HG03103 (cell line): ENCODE measurements at regions not wholly inside any gene's neighbourhood (a gene's known extent, or its start where the extent isn't known, plus 50 kb on each side); places are given as distances from the start of the nearest gene placed in this dataset.

Experiments
- ATAC-seq: cut with Tn5 transposase; IDR thresholded peaks from one replicate; pipeline ENCODE4 v1.9.1; 2021; ENCODE audit warnings: low read depth; ENCODE audit not compliant: unreplicated experiment

DNA sequence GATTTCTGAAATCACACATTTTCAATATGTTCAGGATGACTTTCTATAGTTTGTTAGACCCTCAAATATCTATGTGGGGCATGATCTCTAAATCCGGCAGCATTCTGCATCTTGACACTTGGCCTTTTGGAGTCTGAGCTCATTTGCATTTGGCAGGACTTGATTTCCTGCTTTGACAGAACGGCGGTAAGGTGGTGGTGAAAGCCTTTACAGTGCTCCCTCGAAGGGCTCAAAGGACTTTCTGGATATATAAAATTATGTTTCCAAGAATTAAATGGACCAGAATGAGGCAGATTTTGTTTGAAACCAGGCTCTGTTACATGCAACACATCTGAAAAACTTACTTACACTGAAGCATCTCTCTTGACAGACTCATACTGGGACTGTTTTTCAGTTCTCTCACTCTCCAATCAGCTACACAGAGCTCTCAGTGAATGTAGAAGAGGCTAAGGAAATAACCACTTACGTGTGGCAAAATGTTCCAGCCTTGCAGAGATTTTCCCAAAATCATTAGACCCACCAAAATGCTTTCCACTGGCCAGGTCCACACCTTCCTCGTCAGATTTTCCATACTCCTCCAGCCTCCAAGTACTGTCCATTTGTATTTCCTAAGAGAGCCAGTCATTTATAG, 207.2 kb downstream of the SPRY2 start:
- no peak for ATAC-seq

DNA sequence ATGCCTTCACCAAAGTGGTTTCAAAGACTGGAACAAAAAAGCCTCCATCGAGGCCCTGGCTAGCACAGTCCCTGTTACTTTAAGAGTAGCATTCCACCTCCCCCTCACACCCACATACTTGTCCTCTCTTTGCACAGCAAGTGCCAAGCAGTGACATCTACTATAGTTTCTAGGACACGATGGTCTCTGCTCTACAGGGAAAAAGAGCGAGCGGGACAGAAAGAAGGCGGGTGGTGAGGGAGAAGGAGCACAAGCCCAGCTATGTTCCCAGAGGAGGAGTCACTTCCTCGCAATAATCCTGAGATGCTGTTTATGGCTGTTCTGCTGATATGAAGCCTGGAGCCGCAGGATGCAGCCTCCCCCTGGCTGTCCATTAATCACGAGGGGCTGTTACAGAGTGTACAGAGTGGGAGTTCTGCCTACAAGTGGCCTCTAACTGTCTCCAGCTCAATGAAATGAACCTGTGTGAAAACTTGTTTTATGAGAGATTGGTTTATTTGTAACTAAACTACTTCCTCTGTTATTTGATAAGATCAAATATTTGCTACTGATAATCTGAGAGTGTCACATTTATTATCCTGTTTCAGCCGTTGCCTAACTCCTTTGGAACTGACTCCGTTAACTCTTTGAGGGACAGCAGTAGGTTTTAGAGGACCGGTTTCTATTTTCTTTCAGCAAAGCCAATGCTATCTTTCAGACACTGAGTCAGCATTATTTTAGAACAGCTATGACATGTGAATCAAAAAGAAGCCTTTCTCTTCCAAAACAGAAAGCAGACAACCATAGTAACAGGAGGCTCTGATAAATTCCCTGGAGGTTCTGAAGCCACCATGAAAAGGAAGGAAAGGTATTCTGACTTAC, 208.0 kb downstream of the SPRY2 start:
- ATAC-seq = no peak

DNA sequence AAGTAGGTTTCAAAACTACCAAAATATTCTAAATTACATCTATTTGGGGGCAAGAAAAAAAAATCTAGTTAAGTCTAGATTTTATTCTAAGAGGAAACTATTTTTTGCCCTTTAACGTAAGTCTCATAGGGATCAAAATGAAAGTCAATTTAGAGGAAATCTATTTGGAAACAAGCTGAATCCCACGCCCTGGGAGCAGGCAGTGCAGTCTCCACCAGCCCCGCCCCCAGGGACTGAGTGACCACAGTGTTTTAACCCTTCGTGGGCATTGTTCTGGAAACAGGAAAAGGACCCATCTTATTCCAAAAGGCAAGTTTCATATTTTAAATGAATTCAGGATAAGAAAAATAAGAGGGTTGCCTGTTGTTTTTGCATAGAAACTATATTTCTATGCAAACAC, 209.7 kb downstream of the SPRY2 start:
- ATAC-seq = no peak

DNA sequence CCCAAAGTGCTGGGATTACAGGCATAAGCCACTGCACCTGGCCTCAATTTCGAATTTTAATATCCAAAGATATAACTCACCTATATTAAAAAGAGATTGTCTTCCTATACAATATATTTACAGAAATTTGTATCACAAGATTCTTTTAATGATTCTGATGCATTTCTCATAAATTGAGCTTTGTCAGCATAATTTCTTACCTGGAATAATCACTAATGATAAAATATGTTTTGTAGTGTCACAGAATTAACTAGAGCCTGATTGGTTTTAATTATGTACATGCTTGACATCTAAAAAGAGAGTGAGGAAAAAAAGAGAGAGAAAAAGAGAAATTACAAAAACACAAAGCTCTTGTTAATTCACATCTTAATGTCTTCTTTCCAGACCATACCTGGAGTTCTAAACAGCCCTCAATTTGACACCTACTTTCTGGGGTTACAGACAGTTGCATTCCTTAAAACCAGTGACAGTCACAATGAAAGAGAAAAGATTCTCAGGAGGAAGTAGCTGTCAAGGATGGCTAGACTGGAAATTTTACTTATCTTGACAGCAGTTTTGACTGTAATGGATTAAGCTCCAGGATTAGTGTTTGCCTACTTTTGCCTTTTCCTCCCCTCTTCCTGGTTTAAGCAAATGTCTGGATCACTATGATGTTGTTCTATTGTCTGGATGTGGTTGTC, 214.4 kb downstream of the SPRY2 start:
- ATAC-seq = no peak

DNA sequence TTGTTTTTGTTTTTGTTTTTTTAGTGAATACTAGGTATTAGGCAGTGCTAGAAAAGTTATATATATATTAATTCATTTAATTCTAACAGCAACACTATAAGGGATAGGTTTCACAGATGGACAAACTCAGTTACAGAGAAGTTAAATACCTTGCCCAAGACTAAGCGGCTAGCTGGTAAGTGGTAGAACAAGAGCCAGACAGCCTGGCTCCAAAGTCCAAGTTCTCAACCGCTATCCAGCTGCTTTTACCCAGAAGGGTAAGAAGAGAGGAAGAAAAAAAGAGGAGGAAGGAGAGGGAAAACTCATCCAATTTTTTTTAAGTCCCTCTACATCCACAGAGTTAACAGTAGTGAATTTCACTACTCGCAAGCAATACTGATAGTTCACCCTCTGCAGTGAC, 217.0 kb downstream of the SPRY2 start:
- ATAC-seq = no peak

DNA sequence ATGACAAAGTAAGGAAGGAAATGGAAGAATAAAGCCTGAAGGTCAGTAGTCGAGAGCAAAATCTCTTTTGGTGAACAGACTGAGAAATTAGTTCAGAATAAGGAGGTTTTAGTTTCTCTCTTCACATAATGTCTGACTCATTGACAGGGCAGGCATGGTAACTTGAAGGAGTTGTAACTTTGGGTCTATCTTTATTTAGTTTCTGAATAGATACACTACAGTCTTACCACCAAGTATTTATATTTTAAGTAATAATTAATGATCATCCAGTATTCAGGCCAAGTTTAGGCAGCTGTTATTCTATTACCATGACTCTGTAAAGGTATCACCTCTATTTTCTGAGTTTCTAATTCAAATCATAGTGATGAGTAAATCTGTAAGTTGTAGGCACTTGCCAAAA, 219.9 kb downstream of the SPRY2 start:
- ATAC-seq = no peak

DNA sequence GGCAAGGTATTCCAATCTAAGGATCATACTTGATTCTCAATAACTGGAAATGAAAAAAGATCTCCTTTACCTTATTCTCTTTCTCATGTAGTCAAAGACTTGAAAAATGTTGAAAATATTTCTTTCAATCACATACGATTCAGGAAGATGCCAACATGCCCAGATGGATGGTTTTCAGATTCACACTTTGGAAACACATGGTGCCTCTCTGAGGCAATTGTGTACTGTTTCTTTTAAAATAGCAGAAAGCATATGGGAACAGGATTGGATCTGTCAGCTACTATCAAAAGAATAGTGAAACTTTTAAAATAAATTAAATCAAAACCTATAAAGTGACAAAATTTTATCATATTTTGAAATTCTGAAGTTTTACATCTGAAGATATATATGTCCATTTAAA, 222.4 kb downstream of the SPRY2 start:
- no peak for ATAC-seq

DNA sequence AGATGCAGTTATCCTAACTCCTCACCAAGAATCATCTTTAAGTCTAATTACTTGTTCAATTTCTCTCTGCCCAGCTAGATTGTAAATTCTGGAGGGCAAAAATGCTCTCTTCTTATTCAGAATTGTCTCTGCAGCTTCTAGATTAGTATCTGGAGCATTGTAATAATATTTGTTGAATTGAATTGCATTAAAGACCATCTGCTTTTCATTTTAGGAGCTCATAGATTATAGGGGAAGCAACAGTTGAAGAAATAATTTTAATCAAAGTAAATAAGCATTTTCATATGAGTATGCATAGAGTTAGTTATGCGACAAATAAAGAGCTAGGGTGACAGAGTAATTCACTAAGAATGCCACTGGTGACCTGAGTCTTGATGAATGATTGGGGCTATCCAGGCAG, 222.8 kb downstream of the SPRY2 start:
- ATAC-seq = no peak

DNA sequence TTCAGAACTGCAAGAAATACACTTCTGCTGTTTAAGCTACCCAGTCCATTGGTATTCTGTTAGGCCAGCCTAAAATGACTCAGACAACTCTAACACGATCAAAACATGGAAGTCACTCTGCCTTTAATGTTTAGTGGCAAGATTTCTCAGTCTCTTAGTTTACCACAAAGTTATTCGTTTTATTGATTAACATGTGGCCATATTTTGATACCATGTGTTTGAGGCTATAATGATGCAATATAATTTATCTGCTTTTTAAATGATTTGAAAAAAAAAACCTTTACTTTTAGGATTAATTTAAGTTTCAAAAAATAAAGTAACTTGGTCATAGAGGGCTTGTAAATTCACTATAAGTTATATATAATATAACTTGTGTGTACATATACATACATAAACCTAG, 223.4 kb downstream of the SPRY2 start:
- ATAC-seq = no peak

DNA sequence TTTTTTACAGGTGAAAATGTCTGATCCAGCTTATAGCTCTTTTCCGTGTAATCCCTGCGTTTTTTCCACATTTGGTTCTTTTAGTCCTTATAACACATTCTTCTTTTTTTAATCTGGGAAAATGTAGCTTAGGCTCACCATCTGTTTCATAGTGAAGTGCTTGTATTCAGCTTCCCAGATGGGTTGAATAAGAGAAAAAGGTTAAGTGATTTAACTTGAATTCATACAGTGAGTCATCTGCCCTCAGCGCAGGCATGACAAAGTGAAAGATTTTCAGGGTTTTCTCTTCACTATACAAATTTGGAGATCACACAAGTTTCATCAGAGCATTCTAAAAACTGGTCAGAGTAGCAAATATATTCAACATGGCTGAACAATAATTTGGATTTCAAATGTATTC, 224.8 kb downstream of the SPRY2 start:
- ATAC-seq = no peak

DNA sequence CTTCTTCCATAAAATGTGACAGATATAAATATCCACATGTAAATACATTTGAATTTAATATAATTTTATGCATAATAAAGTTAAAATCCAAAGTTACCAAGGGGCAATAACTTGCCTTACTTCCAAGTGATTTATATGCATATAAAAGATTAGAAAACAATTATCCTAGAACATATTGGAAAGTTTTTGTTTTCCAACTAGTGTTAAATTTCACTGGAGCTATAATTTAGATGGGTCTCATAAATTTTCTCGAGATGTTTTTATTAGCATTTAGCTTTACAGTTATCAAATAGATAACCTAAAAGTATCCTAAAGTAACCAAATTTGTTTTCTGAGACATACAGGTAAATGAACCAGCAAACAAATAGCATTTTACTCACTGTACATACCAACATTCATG, 225.3 kb downstream of the SPRY2 start:
- no peak for ATAC-seq

DNA sequence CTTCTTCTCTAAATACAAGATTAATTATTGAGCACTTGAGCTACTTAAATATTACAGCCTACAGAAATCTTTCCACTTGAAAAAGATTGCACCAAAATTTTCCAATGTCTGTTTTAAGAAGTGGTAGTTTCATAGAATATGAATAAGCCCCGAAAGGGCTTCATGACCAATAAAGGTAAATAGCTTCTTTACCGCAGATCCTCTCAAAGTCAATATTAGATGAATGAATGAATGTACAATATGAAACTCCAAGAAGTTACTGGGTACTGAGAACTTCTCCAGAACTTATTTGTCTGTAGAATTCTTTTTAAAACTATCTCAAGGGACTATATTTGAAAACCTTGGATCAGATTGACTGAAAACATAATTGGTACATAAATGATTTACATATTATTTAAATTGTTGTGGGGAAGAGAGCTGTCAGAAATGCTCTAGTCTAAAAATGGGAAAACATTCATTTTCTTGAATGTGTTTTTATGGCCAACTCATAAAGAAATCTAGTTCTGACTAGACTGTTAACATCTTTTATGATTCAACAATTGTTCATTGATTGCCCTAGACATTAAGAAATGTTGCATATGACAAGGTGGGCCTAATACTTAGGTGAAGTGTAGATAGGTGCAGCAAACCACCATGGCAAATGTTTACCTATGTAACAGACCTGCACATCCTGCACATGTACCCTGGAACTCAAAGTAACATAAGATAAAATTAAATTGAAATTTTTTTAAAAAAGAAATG, 227.0 kb downstream of the SPRY2 start:
- ATAC-seq = no peak

DNA sequence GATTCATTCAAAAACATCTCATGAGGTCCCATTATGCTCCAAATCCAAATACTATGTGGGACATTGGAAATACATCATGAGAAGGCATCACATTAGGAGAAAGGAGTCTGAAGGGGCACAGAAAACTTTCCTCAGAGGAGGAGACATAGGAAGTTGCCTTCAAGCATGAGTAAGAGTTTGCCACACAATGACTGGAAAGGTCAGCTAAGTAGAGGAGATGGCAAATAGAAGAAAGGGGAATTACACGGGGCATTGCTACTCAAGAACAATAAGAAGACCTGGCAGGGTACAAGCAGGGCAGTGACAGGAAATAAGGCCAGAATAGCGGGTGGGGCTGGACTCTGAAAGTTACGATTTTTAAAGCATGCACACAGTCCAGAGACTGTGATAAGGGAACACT, 231.6 kb downstream of the SPRY2 start:
- ATAC-seq = no peak

DNA sequence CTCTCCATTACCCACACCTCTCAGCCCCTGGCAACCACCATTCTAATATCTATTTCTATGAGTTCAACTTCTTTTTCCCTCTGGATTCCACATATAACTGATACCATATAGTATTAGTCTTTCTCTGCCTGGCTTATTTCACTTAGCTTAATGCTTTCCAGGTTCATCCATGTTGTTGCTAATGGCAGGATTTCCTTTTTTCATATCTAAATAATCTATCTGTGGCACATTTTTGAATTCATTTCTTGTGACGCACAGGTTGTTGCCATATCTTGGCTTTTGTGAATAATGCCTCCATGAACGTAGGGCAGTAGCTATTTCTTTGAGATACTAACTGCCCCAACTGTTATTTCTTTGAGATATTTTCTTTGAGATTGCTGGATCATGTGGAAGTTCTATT, 235.6 kb downstream of the SPRY2 start:
- ATAC-seq = no peak

DNA sequence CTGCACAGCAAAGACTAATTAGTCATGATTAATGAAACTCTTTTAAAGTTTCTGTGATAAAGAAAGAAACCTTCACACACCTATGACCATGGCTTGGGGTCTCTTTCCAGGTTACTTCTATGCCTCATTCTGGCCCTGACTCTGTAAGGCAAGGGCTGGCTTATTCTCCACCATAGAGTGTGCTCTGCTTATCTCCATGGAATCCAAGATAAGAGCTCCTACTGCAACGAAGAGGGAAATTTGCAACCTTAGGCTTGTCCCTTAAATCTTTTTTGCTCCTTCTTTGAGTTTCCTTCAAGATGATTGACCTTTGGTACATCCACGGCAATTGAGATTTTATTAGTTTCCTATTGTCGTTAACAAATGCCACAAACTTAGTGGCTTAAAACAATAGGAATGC, 239.9 kb downstream of the SPRY2 start:
- no peak for ATAC-seq

DNA sequence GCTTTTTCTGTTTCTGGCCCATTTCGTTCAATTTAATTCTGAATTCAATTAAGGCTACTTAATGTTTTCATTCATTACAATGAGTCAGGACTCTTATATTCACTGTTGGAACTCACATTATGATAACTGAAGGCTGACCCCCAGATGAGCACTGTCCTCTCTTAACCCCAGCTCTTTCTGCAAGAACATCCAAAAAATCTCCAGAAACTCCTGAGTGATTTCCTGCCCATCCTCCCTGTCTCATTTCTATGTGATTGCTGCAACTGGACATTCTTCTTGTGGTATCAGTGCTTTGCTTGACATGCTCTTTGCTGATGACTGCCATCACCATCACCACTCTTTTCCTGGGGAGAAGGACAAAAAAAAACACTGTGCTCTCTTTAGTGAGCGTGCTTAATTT, 240.3 kb downstream of the SPRY2 start:
- ATAC-seq = no peak

DNA sequence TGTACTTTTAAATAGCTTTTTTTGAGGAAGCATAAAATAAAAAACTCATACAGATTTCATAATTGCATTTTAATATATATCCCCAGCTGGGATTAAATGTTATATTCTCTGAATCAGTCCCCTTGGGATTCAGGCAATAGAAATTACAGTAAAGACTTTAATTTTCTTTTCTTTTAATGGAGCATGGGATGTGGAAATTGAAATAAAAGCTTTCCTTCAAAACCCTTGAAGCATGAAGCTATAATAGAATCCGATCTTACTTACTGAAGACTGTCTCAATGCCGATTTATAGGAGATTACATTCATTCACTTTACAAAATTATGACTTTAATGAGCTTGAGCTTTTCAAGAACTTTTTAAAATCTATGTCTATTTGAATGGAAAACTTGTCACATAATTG, 243.4 kb downstream of the SPRY2 start:
- ATAC-seq = no peak

DNA sequence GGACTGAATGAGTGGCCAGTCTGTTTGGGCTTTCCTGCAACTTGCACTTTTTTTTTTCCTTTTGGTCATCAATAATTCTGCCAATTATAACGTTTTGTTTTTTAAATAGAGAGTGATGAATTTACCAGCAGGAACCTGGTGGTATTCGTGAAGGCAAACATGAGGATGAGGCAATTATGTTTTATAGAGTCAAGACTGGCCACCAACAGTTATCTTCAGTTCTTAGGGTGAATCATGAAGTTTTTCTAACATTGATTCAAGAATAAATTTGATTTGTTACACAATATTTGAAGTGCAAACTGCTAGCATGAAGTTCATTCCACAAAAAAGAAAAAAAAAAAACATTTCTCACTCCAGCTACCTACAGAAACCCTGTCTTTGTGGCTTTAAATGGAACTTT, 244.5 kb downstream of the SPRY2 start:
- no peak for ATAC-seq

DNA sequence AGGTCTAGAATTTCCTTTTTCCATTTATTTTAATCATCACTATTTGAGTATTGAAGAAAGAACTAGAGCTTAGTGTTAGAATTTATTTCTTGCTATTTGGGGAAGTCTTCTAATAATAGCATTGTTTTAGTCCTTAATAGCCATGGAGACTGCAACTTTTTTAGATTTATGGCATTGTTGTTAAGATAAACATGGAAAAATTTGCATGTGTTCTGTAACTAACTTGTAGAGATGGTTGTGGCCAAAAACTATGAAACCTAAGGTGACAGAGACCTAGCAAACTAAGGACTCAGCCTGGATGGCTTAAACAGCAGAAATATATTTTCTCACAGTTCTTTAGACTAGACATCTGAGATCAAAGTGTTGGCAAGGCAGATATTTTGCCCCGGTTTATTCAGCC, 246.4 kb downstream of the SPRY2 start:
- ATAC-seq = no peak

DNA sequence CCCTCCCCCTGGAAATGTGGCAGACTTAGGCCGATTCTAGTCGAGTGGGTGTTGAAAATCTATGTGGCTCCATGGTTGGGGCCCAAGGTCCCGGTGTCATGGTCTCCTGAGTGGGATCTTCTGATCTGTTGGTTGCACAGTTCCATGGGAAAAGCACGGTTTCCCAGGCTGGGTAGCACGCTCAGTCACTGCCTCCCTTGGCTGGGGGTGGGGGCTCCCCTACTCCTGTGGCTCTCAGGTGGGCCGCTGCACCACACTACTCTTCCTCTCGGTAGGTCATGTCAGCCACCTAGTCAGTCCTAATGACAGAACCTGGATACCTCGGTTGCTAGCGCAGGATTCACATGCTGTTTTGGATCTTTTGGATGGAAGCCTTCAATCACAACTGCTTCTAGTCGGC, 247.0 kb downstream of the SPRY2 start:
- ATAC-seq = no peak

DNA sequence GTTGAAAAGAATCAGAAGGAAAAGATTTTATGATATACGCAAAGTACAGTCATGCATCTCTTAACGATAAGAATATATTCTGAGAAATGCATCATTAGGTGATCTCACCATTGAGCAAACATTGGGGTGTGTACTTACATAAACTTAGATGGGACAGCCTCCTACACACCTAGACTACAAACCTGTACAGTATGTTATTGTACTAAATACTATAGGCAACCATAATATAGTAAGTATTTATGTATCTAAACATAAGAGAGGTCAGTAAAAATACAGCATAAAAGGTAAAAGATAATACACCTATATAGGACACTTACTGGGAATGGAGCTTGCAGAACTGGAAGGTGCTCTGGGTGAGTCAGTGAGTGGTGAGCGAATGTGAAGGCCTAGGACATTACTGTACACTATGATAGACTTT, 254.6 kb downstream of the SPRY2 start:
- no peak for ATAC-seq
